OCI-LY1 (cell line): ENCODE measurements at regions not wholly inside any gene's neighbourhood (a gene's known extent, or its start where the extent isn't known, plus 50 kb on each side); places are given as distances from the start of the nearest gene placed in this dataset.

Experiments used
- H2AFZ ChIP-seq: fragments of 200-600 bp; sonication (generic), shearing (Covaris generic); 2 replicates; pipeline ENCODE4 v1.6.0; 2014; ENCODE audit warnings: antibody characterized with exemption, mild to moderate bottlenecking, low read length
- H3F3A ChIP-seq: fragments of 200-600 bp; sonication (generic), shearing (Covaris generic); 2 replicates; pipeline ENCODE4 v1.6.0; 2014; ENCODE audit warnings: mild to moderate bottlenecking, antibody characterized with exemption, low read length, moderate library complexity; ENCODE audit not compliant: insufficient read depth
- H3K27ac ChIP-seq: fragments of 200-600 bp; sonication (generic); 2 replicates; pipeline ENCODE4 v1.5.1; 2014; ENCODE audit warnings: low read length, mixed run types, mild to moderate bottlenecking, low read depth; ENCODE audit not compliant: poor library complexity, severe bottlenecking
- H3K27me3 ChIP-seq: fragments of 200-600 bp; sonication (generic); 2 replicates; pipeline ENCODE4 v1.6.0; 2014; ENCODE audit warnings: antibody characterized with exemption, mild to moderate bottlenecking, low read length, moderate library complexity; ENCODE audit not compliant: insufficient read depth
- H3K36me3 ChIP-seq: fragments of 200-600 bp; sonication (generic); 2 replicates; pipeline ENCODE4 v1.6.1; 2014; ENCODE audit warnings: mild to moderate bottlenecking, antibody characterized with exemption, low read length, moderate library complexity, mixed read lengths; ENCODE audit not compliant: insufficient read depth
- H3K4me1 ChIP-seq: fragments of 200-600 bp; sonication (generic); 2 replicates; pipeline ENCODE4 v1.5.1; 2014; ENCODE audit warnings: mild to moderate bottlenecking, low read length, moderate library complexity; ENCODE audit not compliant: insufficient read depth, severe bottlenecking
- H3K4me2 ChIP-seq: fragments of 200-600 bp; sonication (generic), shearing (Covaris generic); 2 replicates; pipeline ENCODE4 v1.6.1; 2014; ENCODE audit warnings: low read length
- H3K4me3 ChIP-seq: fragments of 200-600 bp; sonication (generic); 2 replicates; pipeline ENCODE4 v1.5.1; 2014; ENCODE audit warnings: low read length, low read depth, mild to moderate bottlenecking, mixed read lengths; ENCODE audit not compliant: poor library complexity, severe bottlenecking
- H3K79me2 ChIP-seq: fragments of 200-600 bp; shearing (Covaris generic); 2 replicates; pipeline ENCODE4 v1.6.1; 2016; ENCODE audit warnings: mixed run types, low read length, mixed read lengths; ENCODE audit not compliant: insufficient read depth
- H3K9ac ChIP-seq: fragments of 200-600 bp; sonication (generic), shearing (Covaris generic); 2 replicates; pipeline ENCODE4 v1.6.1; 2014; ENCODE audit warnings: mild to moderate bottlenecking, low read length, mixed read lengths
- H3K9me2 ChIP-seq: fragments of 200-600 bp; sonication (generic), shearing (Covaris generic); 2 replicates; pipeline ENCODE4 v1.6.1; 2014; ENCODE audit warnings: low read depth, mild to moderate bottlenecking, low read length, mixed read lengths
- H3K9me3 ChIP-seq: fragments of 200-600 bp; shearing (Covaris generic); 2 replicates; pipeline ENCODE4 v1.6.1; 2014; ENCODE audit warnings: low read length, mixed read lengths
- H4K20me1 ChIP-seq: fragments of 200-600 bp; sonication (generic), shearing (Covaris generic); 2 replicates; pipeline ENCODE4 v1.6.0; 2016; ENCODE audit warnings: mild to moderate bottlenecking, low read length; ENCODE audit not compliant: insufficient read depth
- CTCF ChIP-seq: fragments of 200-600 bp; sonication (generic), shearing (Covaris generic); IDR thresholded peaks from 2 replicates; pipeline ENCODE4 v1.5.1; 2017; ENCODE audit warnings: mild to moderate bottlenecking, antibody characterized with exemption, low read length, moderate library complexity, mixed read lengths
- EZH2 ChIP-seq: fragments of 200-600 bp; sonication (generic), shearing (Covaris generic); IDR thresholded peaks from 2 replicates; pipeline ENCODE4 v1.8.0; 2017; ENCODE audit warnings: borderline replicate concordance, mixed run types, mild to moderate bottlenecking, antibody characterized with exemption, low read length, moderate library complexity, mixed read lengths

- Histone ChIP-seq H3K4me2 (no peak overlapping the region), H3K36me3 (no peaks in the 10 kb centered on the region), H3K4me3 (no peak overlapping the region), H3K79me2 (no peaks in the 10 kb centered on the region), H3F3A (no peaks in the 10 kb centered on the region), H3K27ac (no peak overlapping the region), H3K4me1 (peaks cover 16% of the 10 kb centered on the region), H3K9ac (no peak overlapping the region), H2AFZ (no peak overlapping the region), H3K27me3 (no peaks in the 10 kb centered on the region), H3K9me3 (no peaks in the 10 kb centered on the region), H4K20me1 (no peaks in the 10 kb centered on the region), H3K9me2 (no peaks in the 10 kb centered on the region)
- TF ChIP-seq CTCF (no peak), EZH2 (no peak)
These were observed 170.8 kb upstream of the BET1 start for GRCh38 chr7:94174956-94175355.

- Histone ChIP-seq H3K36me3 (no peaks in the 10 kb centered on the region), H3K9ac (no peak overlapping the region), H3F3A (no peaks in the 10 kb centered on the region), H3K4me3 (no peak overlapping the region), H2AFZ (no peak overlapping the region), H3K27ac (no peak overlapping the region), H3K9me3 (no peaks in the 10 kb centered on the region), H3K27me3 (no peaks in the 10 kb centered on the region), H3K9me2 (no peaks in the 10 kb centered on the region), H4K20me1 (no peaks in the 10 kb centered on the region), H3K4me1 (peaks cover 13% of the 10 kb centered on the region), H3K79me2 (no peaks in the 10 kb centered on the region), H3K4me2 (no peak overlapping the region)
- TF ChIP-seq EZH2 (no peak), CTCF (no peak)
These were observed 172.6 kb upstream of the BET1 start for GRCh38 chr7:94176694-94177200.

- Histone ChIP-seq H3K4me3 (no peak overlapping the region), H3K27me3 (no peaks in the 10 kb centered on the region), H2AFZ (no peak overlapping the region), H3K36me3 (no peaks in the 10 kb centered on the region), H3K27ac (no peak overlapping the region), H3K9me3 (no peaks in the 10 kb centered on the region), H3K4me2 (no peak overlapping the region), H3K9me2 (no peaks in the 10 kb centered on the region), H3K4me1 (peaks cover 13% of the 10 kb centered on the region), H3K79me2 (no peaks in the 10 kb centered on the region), H3K9ac (no peak overlapping the region), H4K20me1 (no peaks in the 10 kb centered on the region), H3F3A (no peaks in the 10 kb centered on the region)
- TF ChIP-seq EZH2 = no peak
- TF ChIP-seq CTCF = no peak
These were observed 173.3 kb upstream of the BET1 start for GRCh38 chr7:94177441-94177840.
